ENCODE measurements at regions not wholly inside any gene's neighbourhood (a gene's known extent, or its start where the extent isn't known, plus 50 kb on each side); places are given as distances from the start of the nearest gene placed in this dataset.

DNA sequence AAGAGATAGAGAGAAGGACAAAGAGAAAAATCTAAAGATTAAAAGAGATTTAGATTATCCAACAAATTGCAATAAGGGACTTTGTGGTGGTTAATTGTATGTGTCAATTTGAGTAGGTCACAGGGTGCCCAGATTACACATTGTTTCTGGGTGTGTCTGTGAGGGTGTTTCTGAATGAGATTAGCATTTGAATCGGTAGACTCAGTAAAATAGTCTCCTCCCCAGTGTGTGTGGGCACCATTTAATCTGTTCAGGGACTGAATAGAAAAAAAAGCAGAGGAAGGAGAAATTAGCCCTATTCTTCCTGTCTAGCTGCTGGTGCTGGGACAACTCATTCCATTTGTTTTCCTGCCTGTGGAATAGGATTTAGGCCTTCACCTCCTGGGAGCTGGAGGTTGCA is 339.8 kb upstream of the EPHA4 start:
- 59 to 84% methylated on average over 1 of the region's 1 CpG for WGBS, 2 donors
- TF ChIP-seq, protein P1, sequence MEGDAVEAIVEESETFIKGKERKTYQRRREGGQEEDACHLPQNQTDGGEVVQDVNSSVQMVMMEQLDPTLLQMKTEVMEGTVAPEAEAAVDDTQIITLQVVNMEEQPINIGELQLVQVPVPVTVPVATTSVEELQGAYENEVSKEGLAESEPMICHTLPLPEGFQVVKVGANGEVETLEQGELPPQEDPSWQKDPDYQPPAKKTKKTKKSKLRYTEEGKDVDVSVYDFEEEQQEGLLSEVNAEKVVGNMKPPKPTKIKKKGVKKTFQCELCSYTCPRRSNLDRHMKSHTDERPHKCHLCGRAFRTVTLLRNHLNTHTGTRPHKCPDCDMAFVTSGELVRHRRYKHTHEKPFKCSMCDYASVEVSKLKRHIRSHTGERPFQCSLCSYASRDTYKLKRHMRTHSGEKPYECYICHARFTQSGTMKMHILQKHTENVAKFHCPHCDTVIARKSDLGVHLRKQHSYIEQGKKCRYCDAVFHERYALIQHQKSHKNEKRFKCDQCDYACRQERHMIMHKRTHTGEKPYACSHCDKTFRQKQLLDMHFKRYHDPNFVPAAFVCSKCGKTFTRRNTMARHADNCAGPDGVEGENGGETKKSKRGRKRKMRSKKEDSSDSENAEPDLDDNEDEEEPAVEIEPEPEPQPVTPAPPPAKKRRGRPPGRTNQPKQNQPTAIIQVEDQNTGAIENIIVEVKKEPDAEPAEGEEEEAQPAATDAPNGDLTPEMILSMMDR (IDR thresholded peaks at IDR 0.05; ENCODE audit: control extremely low read depth, extremely low read depth): no peak
- no peak for DNase-seq

DNA sequence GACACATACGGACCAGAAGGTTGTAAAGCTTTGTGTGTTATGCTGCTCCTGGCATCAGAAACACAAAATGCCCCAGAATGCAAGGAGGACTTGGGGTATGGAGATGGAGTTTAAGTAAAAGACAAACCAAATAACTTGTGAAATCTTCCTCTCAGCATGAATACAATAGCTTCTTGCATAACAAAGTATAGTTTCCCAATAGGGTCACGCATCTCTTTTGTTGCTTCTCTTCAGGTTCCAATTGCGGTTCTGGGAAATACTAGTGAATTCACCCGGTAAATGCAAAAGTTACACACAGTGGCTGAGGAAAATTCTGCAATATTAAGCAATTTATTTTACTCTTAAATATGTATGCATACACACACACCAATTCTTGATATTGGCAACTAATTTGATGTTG is 339.2 kb upstream of the EPHA4 start:
- no peak for ATAC-seq (ENCODE audit: insufficient read depth, low FRiP score)
- peaks cover 0 to 4% (median 0%) of the 10 kb centered on the region in 5 donors for H3K4me1 ChIP-seq (ENCODE audit: control insufficient read depth in 5 of 5, insufficient read depth in 5 of 5, low read length in 5 of 5)

More for the DNA sequence above, 339.8 kb upstream of the EPHA4 start:
- no peaks in the 10 kb centered on the region for H3K9me3 ChIP-seq (ENCODE audit: control insufficient read depth in 4 of 4, insufficient read depth in 3 of 4, low read length in 3 of 4)
- no peak overlapping the region for H3K9ac ChIP-seq (ENCODE audit: insufficient read depth in 1 of 2, low read length in 2 of 2)
- no peaks in the 10 kb centered on the region for H3K36me3 ChIP-seq (ENCODE audit: control insufficient read depth in 4 of 4, insufficient read depth in 4 of 4, low read length in 4 of 4)
- no peak overlapping the region for H3K4me3 ChIP-seq
- H3K4me1 ChIP-seq (ENCODE audit: control insufficient read depth in 5 of 5, insufficient read depth in 5 of 5, low read length in 5 of 5): peaks cover 0 to 4% (median 0%) of the 10 kb centered on the region in 5 donors
- no peaks in the 10 kb centered on the region for H3K27me3 ChIP-seq (ENCODE audit: control insufficient read depth in 3 of 3, insufficient read depth in 3 of 3, low read length in 2 of 3)
- no peak overlapping the region for H3K27ac ChIP-seq (ENCODE audit: low read depth in 1 of 2, low read length in 1 of 2)
- no peak for ATAC-seq (ENCODE audit: insufficient read depth, low FRiP score)

DNA sequence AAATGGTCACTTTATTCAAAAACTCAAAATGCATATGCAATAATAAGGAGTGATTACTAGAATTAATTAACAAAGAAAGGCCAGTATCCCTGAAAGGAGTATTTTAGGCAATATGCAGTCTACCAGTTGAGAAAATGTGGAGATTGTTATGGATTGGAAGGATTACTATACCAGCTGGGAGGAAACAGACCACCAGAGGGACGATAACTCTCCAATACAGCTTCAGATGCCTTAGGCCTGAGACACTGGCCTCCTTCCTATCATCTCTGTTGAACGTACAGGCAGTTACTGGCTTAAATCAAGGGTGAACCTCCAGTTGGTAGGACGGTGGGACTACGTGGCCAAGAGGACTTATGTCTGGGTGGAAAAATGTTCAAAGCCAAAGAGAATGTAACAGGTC is 336.4 kb upstream of the EPHA4 start:
- no peak overlapping the region for H3K9ac ChIP-seq (ENCODE audit: insufficient read depth in 1 of 2, low read length in 2 of 2)

More for the DNA sequence above, 339.2 kb upstream of the EPHA4 start:
- DNase-seq: no peak
- Histone ChIP-seq H3K27me3 (ENCODE audit: control insufficient read depth in 3 of 3, insufficient read depth in 3 of 3, low read length in 2 of 3) (no peaks in the 10 kb centered on the region), H3K27ac (ENCODE audit: low read depth in 1 of 2, low read length in 1 of 2) (no peak overlapping the region), H3K9me3 (ENCODE audit: control insufficient read depth in 4 of 4, insufficient read depth in 3 of 4, low read length in 3 of 4) (no peaks in the 10 kb centered on the region), H3K4me3 (no peak overlapping the region), H3K9ac (ENCODE audit: insufficient read depth in 1 of 2, low read length in 2 of 2) (no peak overlapping the region), H3K36me3 (ENCODE audit: control insufficient read depth in 4 of 4, insufficient read depth in 4 of 4, low read length in 4 of 4) (no peaks in the 10 kb centered on the region)
- TF ChIP-seq, protein P1 (IDR thresholded peaks at IDR 0.05; ENCODE audit: control extremely low read depth, extremely low read depth): no peak
- WGBS, 2 donors: 83 to 86% methylated on average over 4 of the region's 4 CpGs

More for the DNA sequence above, 336.4 kb upstream of the EPHA4 start:
- H3K4me3 ChIP-seq: no peak overlapping the region
- no peaks in the 10 kb centered on the region for H3K36me3 ChIP-seq (ENCODE audit: control insufficient read depth in 4 of 4, insufficient read depth in 4 of 4, low read length in 4 of 4)
- no peaks in the 10 kb centered on the region for H3K4me1 ChIP-seq (ENCODE audit: control insufficient read depth in 5 of 5, insufficient read depth in 5 of 5, low read length in 5 of 5)
- H3K27me3 ChIP-seq (ENCODE audit: control insufficient read depth in 3 of 3, insufficient read depth in 3 of 3, low read length in 2 of 3): no peaks in the 10 kb centered on the region
- H3K27ac ChIP-seq (ENCODE audit: low read depth in 1 of 2, low read length in 1 of 2): no peak overlapping the region
- no peak for DNase-seq
- TF ChIP-seq, protein P1 (IDR thresholded peaks at IDR 0.05; ENCODE audit: control extremely low read depth, extremely low read depth): no peak
- no peaks in the 10 kb centered on the region for H3K9me3 ChIP-seq (ENCODE audit: control insufficient read depth in 4 of 4, insufficient read depth in 3 of 4, low read length in 3 of 4)
- 76 to 81% methylated on average over 4 of the region's 4 CpGs for WGBS, 2 donors
- no peak for ATAC-seq (ENCODE audit: insufficient read depth, low FRiP score)

Measured in lung (tissue), 11 donors.